ENCODE measurements at regions not wholly inside any gene's neighbourhood (a gene's known extent, or its start where the extent isn't known, plus 50 kb on each side); places are given as distances from the start of the nearest gene placed in this dataset.

GRCh38 chr9:79471580-79472543 is 99.9 kb upstream of the TLE4 start:
- 83 to 88% (median 84%) methylated on average over 2 of the region's 2 CpGs for WGBS, 3 donors
- FAIRE-seq: no peak
- Histone ChIP-seq H3K27ac (ENCODE audit: low read depth in 1 of 3, low read length in 2 of 3) (no peak overlapping the region), H3K36me3 (ENCODE audit: control insufficient read depth in 3 of 3, insufficient read depth in 2 of 3, low read depth in 1 of 3, low read length in 3 of 3) (no peaks in the 10 kb centered on the region), H3K4me1 (ENCODE audit: control insufficient read depth in 3 of 3, insufficient read depth in 2 of 3, low read depth in 1 of 3, low read length in 2 of 3) (no peaks in the 10 kb centered on the region), H3K4me3 (ENCODE audit: low read depth in 1 of 3, low read length in 3 of 3) (no peak overlapping the region), H3K9me3 (ENCODE audit: control insufficient read depth in 2 of 2, insufficient read depth in 1 of 2, low read depth in 1 of 2, low read length in 1 of 2) (peaks cover 0 to 3% of the 10 kb centered on the region in 2 donors), H3K27me3 (ENCODE audit: control insufficient read depth in 3 of 3, insufficient read depth in 3 of 3, low read length in 3 of 3) (no peaks in the 10 kb centered on the region)
- peak in 1 of 2 donors; percentile 3 for DNase-seq

- no peak overlapping the region for H3K27ac ChIP-seq (ENCODE audit: low read depth in 1 of 3, low read length in 2 of 3)
- FAIRE-seq: no peak
- peaks cover 0 to 3% of the 10 kb centered on the region in 2 donors for H3K9me3 ChIP-seq (ENCODE audit: control insufficient read depth in 2 of 2, insufficient read depth in 1 of 2, low read depth in 1 of 2, low read length in 1 of 2)
- H3K4me1 ChIP-seq (ENCODE audit: control insufficient read depth in 3 of 3, insufficient read depth in 2 of 3, low read depth in 1 of 3, low read length in 2 of 3): no peaks in the 10 kb centered on the region
- no peak for DNase-seq
- WGBS, 3 donors: 31 to 83% (median 57%) methylated on average over 1 of the region's 1 CpG
- no peak overlapping the region for H3K4me3 ChIP-seq (ENCODE audit: low read depth in 1 of 3, low read length in 3 of 3)
- H3K36me3 ChIP-seq (ENCODE audit: control insufficient read depth in 3 of 3, insufficient read depth in 2 of 3, low read depth in 1 of 3, low read length in 3 of 3): no peaks in the 10 kb centered on the region
- no peaks in the 10 kb centered on the region for H3K27me3 ChIP-seq (ENCODE audit: control insufficient read depth in 3 of 3, insufficient read depth in 3 of 3, low read length in 3 of 3)
Measured at GRCh38 chr9:79473704-79474103, 98.1 kb upstream of the TLE4 start.

- FAIRE-seq (no peak), DNase-seq (peak in 1 of 2 donors; percentile 27)
- no peak overlapping the region for H3K4me3 ChIP-seq (ENCODE audit: low read depth in 1 of 3, low read length in 3 of 3)
- no peak overlapping the region for H3K27ac ChIP-seq (ENCODE audit: low read depth in 1 of 3, low read length in 2 of 3)
- H3K36me3 ChIP-seq (ENCODE audit: control insufficient read depth in 3 of 3, insufficient read depth in 2 of 3, low read depth in 1 of 3, low read length in 3 of 3): no peaks in the 10 kb centered on the region
- H3K9me3 ChIP-seq (ENCODE audit: control insufficient read depth in 2 of 2, insufficient read depth in 1 of 2, low read depth in 1 of 2, low read length in 1 of 2): peaks cover 0 to 3% of the 10 kb centered on the region in 2 donors
- 21 to 61% (median 44%) methylated on average over 3 of the region's 3 CpGs for WGBS, 3 donors
- H3K27me3 ChIP-seq (ENCODE audit: control insufficient read depth in 3 of 3, insufficient read depth in 3 of 3, low read length in 3 of 3): no peaks in the 10 kb centered on the region
- H3K4me1 ChIP-seq (ENCODE audit: control insufficient read depth in 3 of 3, insufficient read depth in 2 of 3, low read depth in 1 of 3, low read length in 2 of 3): no peaks in the 10 kb centered on the region
Measured at GRCh38 chr9:79477241-79477840, 94.4 kb upstream of the TLE4 start.

- Histone ChIP-seq H3K27me3 (ENCODE audit: control insufficient read depth in 3 of 3, insufficient read depth in 3 of 3, low read length in 3 of 3) (no peaks in the 10 kb centered on the region), H3K4me3 (ENCODE audit: low read depth in 1 of 3, low read length in 3 of 3) (no peak overlapping the region), H3K36me3 (ENCODE audit: control insufficient read depth in 3 of 3, insufficient read depth in 2 of 3, low read depth in 1 of 3, low read length in 3 of 3) (no peaks in the 10 kb centered on the region), H3K27ac (ENCODE audit: low read depth in 1 of 3, low read length in 2 of 3) (no peak overlapping the region), H3K9me3 (ENCODE audit: control insufficient read depth in 2 of 2, insufficient read depth in 1 of 2, low read depth in 1 of 2, low read length in 1 of 2) (peaks cover 0 to 3% of the 10 kb centered on the region in 2 donors), H3K4me1 (ENCODE audit: control insufficient read depth in 3 of 3, insufficient read depth in 2 of 3, low read depth in 1 of 3, low read length in 2 of 3) (no peaks in the 10 kb centered on the region)
- 40 to 45% (median 44%) methylated on average over 5 of the region's 5 CpGs for WGBS, 3 donors
- FAIRE-seq: no peak
- peak in 1 of 2 donors; percentile 25 for DNase-seq
Measured at GRCh38 chr9:79477955-79478771, 93.6 kb upstream of the TLE4 start.

GRCh38 chr9:79480639-79481038 is 91.1 kb upstream of the TLE4 start:
- FAIRE-seq: no peak
- 80 to 89% (median 84%) methylated on average over 4 of the region's 4 CpGs for WGBS, 3 donors
- H3K27ac ChIP-seq (ENCODE audit: low read depth in 1 of 3, low read length in 2 of 3): no peak overlapping the region
- DNase-seq: no peak
- no peaks in the 10 kb centered on the region for H3K27me3 ChIP-seq (ENCODE audit: control insufficient read depth in 3 of 3, insufficient read depth in 3 of 3, low read length in 3 of 3)
- no peak overlapping the region for H3K4me3 ChIP-seq (ENCODE audit: low read depth in 1 of 3, low read length in 3 of 3)
- no peaks in the 10 kb centered on the region for H3K4me1 ChIP-seq (ENCODE audit: control insufficient read depth in 3 of 3, insufficient read depth in 2 of 3, low read depth in 1 of 3, low read length in 2 of 3)
- no peaks in the 10 kb centered on the region for H3K36me3 ChIP-seq (ENCODE audit: control insufficient read depth in 3 of 3, insufficient read depth in 2 of 3, low read depth in 1 of 3, low read length in 3 of 3)
- no peaks in the 10 kb centered on the region for H3K9me3 ChIP-seq (ENCODE audit: control insufficient read depth in 2 of 2, insufficient read depth in 1 of 2, low read depth in 1 of 2, low read length in 1 of 2)

- Histone ChIP-seq H3K4me1 (ENCODE audit: control insufficient read depth in 3 of 3, insufficient read depth in 2 of 3, low read depth in 1 of 3, low read length in 2 of 3) (no peaks in the 10 kb centered on the region), H3K27me3 (ENCODE audit: control insufficient read depth in 3 of 3, insufficient read depth in 3 of 3, low read length in 3 of 3) (no peaks in the 10 kb centered on the region), H3K27ac (ENCODE audit: low read depth in 1 of 3, low read length in 2 of 3) (no peak overlapping the region), H3K4me3 (ENCODE audit: low read depth in 1 of 3, low read length in 3 of 3) (no peak overlapping the region), H3K36me3 (ENCODE audit: control insufficient read depth in 3 of 3, insufficient read depth in 2 of 3, low read depth in 1 of 3, low read length in 3 of 3) (no peaks in the 10 kb centered on the region), H3K9me3 (ENCODE audit: control insufficient read depth in 2 of 2, insufficient read depth in 1 of 2, low read depth in 1 of 2, low read length in 1 of 2) (no peaks in the 10 kb centered on the region)
- FAIRE-seq (no peak), DNase-seq (no peak)
- WGBS, 3 donors: 70 to 90% (median 77%) methylated on average over 5 of the region's 5 CpGs
Measured at GRCh38 chr9:79481846-79482477, 89.8 kb upstream of the TLE4 start.

- Histone ChIP-seq H3K27me3 (ENCODE audit: control insufficient read depth in 3 of 3, insufficient read depth in 3 of 3, low read length in 3 of 3) (no peaks in the 10 kb centered on the region), H3K27ac (ENCODE audit: low read depth in 1 of 3, low read length in 2 of 3) (no peak overlapping the region), H3K4me3 (ENCODE audit: low read depth in 1 of 3, low read length in 3 of 3) (no peak overlapping the region), H3K36me3 (ENCODE audit: control insufficient read depth in 3 of 3, insufficient read depth in 2 of 3, low read depth in 1 of 3, low read length in 3 of 3) (no peaks in the 10 kb centered on the region), H3K4me1 (ENCODE audit: control insufficient read depth in 3 of 3, insufficient read depth in 2 of 3, low read depth in 1 of 3, low read length in 2 of 3) (no peaks in the 10 kb centered on the region), H3K9me3 (ENCODE audit: control insufficient read depth in 2 of 2, insufficient read depth in 1 of 2, low read depth in 1 of 2, low read length in 1 of 2) (no peaks in the 10 kb centered on the region)
- no peak for FAIRE-seq
- DNase-seq: no peak
- 59 to 81% (median 66%) methylated on average over 3 of the region's 3 CpGs for WGBS, 3 donors
Measured at GRCh38 chr9:79485258-79485657, 86.5 kb upstream of the TLE4 start.

All from small intestine (tissue), 7 donors.